GM19238 (cell line): ENCODE measurements at regions not wholly inside any gene's neighbourhood (a gene's known extent, or its start where the extent isn't known, plus 50 kb on each side); places are given as distances from the start of the nearest gene placed in this dataset.
"Not testable (repeated sequence)": the region's sequence is repeated elsewhere in the genome, so short reads cannot be mapped to it uniquely, and the experiment has no call there.

Experiments
- DNase-seq: peaks from one replicate; pipeline ENCODE4 v3.0.0; 2011; ENCODE audit warnings: low spot score; ENCODE audit not compliant: insufficient read length

DNA sequence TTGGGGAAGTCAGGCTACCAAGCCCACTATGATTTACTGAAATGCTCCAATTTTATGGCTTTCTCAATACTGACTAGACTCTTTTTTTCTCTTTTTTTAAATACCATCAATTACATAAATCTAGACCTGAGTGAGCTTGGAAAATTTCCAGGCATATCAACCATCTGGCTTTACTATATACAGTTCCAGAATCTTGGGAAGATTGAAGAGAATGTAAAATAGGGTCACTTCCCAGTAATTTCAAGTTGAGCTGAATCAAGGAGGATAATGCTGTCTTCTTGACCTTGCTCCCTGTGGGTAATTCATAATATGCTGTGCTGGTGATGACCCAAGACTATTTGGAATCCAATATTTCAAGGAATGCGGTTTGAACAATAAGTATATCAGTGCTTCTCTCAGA lies 108.1 kb downstream of the MAP3K21 start:
- no peak for DNase-seq

DNA sequence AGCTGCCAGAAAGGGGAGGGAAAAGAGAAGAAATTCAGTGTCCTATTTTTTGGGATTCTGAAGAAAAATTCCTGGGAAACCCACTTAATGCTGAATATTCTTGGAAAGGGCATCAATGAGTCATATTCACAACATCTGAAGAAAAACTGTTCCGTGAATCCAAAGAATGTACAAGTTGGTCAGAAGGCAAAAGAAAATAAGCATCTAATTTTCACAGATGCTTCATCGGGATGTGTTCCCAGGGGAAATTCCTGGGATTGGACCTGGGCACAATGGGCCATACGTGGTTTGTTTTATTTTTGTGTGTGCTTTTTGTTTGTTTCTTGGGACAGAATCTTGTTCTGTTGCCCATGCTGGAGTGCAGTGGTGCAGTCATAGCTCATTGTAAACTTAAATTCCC lies 112.2 kb downstream of the MAP3K21 start:
- DNase-seq: no peak

DNA sequence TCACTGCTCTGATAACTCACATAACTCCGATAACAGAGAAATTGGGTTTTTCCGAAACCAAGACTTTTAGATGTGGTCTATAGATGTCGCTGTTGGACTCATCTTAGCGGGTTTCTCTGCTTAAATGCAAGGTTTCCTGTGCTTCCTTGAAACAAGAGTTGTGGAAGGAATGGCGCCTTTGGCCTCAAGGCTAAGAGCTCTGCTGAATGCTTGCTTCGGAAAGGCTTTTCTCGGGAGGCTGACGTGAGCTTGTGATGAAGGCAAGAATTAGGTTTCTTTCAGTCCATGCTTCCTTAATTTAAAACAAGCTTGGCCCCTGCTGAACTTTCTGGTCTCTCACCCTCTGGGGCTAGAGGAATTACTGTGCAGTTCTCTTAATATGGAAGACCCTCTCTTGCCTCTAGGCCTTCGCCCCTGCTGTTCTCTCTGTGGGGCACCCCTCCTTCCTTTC lies 113.5 kb downstream of the MAP3K21 start:
- DNase-seq: no peak

DNA sequence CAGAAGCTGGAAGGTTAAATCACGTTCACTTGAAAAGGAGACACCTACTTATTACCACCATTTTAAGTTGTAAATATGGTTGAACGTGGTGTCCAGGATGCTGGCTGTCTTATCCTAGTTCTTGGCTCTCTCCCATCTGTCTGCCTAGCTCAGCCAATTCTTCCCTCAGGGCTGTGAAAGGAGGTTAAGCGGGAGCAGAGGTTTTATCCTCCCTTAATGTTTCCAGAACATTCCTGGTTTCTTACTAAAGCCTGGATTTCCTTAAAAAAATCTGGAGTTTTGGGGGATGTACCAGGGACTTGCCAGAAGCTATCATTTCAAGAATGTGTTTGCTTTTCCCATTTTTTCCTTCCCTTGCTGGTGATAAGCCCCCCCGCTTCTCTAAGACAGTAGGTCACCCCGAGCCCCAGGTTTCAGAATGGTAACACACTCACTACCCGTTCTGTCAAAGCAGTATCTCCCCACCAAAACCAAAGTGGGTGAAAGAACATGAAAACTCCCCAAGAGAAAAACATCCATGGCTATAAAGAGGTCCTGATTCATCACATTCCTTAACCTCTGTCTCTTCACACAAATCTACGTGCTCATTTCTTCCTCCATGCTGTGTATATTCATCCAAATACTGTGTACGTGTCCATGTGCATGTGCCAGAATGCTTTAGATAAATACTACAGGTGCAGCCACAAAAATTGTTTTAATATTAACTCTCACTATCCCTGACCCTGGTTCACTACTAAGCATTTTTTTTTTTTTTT lies 114.7 kb downstream of the MAP3K21 start:
- no peak for DNase-seq

DNA sequence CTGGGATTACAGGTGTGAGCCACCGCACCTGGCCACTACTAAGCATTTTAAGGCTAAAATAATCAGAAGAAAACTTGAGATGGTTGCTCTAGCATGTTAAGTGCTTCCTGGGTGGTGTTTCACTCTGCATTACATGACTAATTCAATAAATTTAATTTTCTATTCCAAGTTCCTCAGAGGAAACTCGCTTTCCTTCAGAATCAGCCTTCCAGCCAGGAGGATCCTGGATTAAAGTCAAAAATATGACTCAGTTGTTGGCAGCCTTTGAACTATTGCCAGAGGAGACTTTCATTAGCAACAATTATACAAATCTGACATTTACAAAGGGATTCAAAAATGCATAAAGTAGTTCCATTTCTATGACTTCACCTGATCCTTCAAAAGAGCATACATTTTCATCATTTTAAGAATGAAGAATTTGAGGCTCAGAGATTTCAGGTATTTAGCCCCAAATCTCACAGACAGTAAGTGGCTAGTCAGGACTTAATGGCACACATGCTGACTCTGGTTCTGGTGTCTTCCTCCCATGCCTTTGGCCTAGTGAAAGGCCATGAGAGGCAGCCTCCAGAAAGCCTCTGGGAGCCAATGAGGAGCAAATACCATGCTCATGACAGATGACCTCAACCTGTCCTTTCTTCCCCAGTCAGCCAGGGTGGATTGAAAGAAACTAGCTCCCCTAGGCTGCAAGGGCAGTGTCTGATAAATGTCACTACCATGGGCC lies 115.7 kb downstream of the MAP3K21 start:
- no peak for DNase-seq

DNA sequence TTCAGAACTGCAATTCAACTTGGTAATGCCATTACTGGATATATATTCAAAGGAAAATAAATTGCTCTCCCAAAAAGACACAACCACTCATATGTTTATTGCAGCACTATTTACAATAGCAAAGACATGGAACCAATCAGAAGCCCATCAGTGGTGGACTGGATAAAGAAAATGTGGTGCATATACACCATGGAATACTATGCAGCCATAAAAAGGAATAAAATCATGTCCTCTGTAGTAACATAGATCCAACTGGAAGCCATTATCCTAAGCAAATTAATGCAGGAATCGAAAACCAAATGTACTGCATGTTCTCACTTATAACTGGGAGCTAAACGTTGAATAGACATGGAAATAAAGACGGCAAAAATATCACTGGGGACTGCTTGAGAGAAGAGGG lies 117.0 kb downstream of the MAP3K21 start:
- no peak for DNase-seq

DNA sequence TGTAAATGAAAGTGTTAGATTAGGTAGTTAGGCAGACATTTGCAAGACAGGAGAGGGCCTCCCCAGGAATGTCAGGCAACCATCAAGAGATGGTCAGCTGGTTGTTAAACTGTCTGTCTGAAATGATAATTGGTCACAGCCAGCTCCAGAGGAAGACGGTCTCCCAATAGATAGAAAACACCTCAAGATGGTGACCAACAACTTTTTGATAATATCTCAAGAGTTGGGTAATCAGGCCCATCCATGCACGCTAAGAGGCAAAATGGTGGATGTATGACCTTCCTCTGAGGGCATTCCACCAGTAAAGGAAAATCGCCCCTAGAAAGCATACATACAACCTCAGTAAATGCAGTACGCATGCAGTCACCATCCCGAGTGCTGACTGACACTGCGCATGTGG lies 118.2 kb downstream of the MAP3K21 start:
- DNase-seq: no peak

DNA sequence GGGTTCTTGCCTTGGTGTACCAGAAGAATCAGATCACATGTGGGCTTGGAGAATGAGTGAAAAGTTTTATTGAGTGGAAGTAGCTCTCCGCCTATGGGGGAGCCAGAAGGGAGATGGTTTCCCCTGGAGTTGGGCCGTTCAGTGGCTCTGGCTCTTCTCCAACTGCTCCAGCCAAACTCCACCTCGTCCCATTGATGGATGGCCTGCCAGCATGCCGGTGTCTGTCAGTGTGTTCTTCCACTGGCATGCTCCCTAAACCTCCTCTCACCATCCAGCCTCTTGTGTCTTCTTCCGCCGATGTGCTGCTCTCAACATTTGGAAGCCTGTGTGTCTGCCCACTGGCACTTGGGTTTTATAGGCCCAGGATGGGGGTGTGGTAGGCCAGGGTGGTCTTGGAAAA lies 119.4 kb downstream of the MAP3K21 start:
- no peak for DNase-seq

DNA sequence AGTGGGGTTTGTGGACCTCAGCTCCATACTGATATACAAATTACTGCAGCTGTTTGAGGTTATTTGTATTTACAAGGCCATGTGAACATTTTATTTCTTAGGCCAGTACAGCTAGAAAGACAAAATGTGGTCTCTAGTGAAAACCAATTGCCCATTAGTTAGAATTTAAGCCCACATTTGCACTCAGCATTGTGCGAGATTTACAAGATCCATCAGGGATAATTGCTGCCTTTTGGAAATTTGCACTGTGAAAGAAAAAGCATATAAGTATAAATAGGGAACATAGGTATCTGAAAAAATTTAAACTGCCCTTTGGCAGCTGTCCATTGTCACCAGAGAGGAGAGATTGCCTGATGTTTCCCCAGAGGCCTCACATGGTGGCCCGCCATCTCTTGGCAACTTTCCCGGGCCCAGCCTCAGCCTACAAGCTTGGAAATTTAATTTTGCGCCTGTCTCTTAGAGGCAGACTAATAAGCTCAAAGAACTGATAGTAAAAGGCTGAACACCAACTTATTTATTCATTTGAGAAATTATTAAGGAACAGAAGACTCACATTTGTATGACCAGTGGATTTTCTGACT lies 120.7 kb downstream of the MAP3K21 start:
- no peak for DNase-seq

DNA sequence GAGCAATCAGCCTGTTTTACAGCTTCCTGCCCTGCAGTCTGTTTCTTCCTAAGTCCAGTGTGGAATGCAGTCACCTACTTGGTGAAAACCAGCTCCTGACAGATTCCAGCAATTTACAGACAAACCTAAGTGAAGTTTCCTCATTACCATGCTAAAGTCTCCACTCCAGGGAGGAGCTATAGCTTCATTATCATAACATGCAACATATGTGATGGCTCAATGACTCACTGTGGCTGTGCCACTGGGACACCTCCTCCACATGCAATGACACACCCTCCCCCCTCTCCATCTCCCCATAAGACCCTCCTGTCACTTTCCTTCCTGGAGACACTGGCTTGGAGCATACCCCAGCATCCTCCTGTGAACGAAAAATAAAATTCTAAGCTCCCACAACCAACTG lies 125.2 kb downstream of the MAP3K21 start:
- DNase-seq: no peak

DNA sequence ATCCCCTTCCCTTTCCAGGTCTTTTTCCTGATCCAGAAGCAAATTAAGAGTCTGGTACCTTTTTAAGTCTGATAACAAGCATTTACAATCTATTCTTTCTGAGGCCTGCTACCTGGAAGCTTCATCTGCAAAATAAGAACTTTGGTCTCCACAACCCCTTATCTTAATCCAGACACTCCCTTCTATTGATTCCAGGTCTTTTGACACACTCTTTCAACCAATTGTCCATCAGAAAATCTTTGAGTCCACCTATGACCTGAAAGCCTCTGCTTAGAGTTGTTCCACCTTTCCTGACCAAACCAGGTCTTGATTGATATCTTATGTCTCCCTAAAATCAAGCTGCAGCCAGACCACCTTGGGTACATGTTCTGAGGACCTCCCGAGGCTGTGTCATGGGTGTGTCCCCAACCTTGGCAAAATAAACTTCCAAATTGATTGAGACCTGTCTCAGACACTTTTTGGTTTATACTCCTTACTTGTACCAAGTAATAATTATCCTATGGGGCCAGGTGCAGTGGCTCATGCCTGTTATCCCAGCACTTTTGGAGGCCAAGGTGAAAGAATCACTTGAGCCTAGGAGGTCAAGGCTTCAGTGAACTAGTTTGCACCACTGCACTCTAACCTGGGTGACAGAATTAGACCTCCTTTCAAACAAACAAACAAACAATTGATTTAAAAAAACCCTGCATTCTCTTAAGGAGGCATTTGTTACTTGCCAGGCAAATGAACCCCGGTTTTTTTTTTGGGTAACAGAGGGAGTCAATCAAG lies 126.1 kb downstream of the MAP3K21 start:
- DNase-seq: no peak

DNA sequence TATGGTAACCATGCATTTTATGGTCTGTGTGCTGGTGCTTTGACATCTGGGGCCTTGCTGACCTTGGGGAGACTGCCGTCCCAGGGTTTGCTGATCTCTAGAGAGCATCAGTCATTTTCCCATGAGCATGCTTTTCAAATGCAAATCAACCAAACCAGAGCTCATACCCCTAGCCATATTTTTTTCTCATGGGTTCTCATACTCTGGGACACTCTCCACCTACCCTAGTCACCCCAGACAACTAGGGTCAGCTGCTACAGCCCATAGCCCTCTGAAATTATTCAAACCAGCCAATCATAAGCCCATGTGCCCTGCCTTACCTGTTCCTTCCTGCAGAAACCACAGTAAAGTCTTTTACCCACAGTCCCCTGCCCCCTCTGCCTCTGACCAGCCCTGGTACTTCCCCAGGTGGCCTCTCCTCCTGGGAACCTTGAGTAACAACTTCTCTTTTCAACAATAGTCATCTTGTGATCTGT lies 132.0 kb downstream of the MAP3K21 start:
- no peak for DNase-seq

DNA sequence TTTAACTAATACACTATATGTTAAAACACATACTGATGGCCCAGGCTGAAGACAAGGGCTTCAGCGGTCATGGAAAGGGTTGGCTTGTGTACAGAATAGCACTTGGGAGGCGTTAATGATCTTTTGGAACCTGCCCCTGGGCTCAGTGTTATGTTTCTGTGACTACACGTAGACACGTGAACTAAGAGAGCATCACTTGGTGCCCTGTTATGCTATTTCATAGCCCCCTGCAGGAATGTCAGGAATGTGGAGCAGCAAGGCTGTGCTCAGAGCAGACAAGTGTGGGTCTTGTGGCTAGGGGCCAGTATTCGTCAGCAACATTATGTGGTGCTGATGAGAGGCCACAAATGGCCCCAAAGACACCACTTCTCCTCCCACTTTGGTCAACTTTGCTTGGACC lies 132.4 kb downstream of the MAP3K21 start:
- DNase-seq: no peak

DNA sequence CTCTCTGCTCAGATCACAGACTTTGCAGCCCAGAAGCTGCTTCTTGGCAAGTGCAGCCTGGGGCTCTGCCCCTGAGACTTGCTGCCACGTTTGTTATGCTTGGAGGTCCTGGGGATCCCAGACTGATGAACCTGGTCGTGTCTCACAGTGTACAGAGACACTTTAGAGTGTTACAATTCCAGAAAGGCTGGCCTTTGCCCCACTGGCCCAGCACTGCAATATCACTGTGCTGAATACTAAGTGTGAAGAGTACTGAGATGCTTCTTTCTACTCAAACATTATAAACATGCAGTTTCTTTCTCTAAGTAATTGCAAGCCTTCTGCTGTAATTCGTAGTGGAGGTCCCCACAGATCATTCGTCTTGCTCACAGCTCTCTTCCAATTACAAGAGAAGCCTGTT lies 133.2 kb downstream of the MAP3K21 start:
- DNase-seq: no peak

DNA sequence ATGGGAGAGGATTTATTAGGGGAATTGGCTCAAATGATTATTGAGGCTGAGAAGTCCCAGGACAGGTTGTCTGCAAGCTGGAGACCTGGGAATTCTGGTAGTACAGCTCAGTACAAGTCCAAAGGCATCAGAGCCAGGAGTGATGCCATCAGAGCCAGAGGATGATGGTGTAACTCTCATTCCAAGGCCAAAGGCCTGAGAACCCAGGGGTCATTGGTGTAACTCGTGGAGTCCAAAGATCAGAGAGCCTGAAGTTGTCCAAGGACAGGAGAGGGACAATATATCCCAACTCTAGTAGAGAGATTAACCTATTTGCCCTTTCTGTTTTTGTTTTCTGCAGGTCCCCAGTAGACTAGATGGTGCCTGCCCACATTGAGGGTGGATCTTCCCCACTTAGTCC lies 134.3 kb downstream of the MAP3K21 start:
- no peak for DNase-seq

DNA sequence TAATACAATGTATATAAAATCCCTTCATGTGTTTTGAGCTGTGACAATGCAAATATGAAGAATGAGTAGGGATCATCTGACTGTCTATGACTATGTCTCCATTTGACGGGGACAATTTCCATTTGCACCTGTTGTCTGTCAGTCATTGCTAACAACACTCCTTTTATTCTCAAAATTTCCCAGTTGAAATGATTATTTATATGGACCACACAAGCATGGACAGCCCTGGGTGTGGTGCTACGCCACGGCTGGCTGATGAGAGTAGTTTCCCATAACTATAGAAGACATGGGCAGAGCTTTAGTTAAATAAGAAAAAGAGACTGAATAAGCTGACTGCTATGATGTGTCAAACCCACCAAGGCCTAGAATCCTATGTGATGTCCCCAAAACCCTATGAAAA lies 135.8 kb downstream of the MAP3K21 start:
- DNase-seq: no peak

DNA sequence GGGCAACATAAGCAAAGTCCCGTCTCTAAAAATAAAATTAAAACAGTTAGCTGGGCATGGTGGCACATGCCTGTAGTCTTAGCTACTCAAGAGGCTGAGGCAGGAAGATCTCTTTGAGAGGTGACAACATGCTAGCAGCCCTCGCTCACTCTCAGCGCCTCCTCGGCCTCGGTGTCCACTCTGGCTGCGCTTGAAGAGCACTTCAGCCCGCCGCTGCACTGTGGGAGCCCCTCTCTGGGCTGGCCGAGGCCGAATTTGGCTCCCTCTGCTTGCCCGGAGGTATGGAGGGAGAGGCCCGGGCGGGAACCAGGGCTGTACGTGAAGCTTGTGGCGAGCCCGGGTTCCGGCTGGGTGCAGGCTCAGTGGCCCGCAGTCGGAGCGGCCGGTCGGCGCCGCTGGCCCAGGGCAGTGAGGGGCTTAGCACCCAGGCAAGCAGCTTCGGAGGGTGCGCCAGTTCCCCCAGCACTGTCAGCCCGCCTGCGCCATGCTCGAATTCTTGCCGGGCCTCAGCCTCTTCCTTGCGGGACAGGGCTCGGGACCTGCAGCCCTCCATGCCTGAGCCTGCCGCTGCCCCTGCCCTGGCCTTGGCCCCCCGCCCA lies 138.3 kb downstream of the MAP3K21 start:
- DNase-seq: no peak

DNA sequence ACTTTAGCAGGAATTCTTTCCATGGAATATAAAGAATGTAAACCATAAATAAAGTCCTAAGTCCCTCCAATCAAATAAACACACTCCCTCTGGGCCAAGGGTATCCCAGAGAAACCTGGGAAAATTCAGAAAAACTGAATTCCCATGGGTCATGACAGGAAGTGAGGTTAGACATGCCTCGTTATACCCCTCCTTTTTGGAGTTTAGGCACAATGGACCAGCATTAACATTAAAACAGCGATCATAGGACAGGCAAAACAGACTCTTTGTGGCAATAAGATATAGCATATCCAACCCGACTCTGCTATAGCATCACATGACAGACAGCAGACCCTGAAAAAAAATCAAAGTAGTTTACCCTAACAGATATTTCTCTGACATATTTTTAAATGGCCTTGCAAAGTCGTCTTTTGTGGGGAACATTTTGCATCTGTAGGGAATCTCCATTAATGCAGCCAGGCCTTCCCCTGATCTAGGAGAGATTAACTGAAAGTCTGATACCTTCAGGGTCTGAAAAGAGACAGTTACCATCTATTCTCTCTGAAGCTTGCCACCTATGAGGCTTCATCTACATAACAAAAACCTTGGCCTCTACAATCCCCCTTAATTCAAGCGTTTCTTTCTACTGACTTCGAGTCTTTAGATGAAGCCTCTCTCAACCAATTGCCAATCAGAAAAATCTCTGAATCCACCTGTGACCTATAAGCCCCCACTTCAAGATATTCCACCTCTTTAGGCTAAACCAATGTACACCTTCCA lies 143.0 kb upstream of the KCNK1 start:
- DNase-seq: no peak

DNA sequence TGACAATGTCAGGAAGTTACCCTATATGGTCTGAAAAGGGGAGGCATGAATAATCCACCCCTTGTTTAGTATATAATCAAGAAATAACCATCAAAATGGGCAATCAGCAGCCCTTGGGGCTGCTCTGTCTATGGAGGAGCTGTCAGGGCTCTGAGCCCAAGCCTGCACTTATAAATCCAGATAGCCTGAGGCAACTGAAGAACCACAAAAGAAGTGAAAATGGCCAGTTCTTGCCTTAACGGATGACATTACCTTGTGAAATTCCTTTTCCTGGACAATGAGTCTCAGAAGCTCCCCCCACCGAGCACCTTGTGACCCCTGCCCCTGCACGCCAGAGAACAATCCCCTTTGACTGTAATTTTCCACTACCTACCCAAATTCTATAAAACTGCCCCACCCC lies 142.1 kb upstream of the KCNK1 start:
- DNase-seq: not testable (repeated sequence)

DNA sequence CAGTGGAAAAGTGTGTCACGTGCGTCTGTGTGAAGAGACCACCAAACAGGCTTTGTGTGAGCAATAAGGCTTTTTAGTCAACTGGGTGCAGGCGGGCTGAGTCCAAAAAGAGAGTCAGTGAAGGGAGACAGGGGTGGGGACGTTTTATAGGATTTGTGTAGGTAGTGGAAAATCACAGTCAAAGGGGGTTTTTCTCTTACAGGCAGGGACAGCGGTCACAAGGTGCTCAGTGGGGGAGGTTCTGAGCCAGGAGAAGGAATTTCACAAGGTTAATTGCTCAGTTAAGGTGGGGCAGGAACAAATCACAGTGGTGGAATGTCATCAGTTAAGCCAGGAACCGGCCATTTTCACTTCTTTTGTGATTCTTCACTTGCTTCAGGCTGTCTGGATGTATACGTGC lies 141.1 kb upstream of the KCNK1 start:
- DNase-seq: not testable (repeated sequence)
